K562 (cell line): ENCODE measurements at regions not wholly inside any gene's neighbourhood (a gene's known extent, or its start where the extent isn't known, plus 50 kb on each side); places are given as distances from the start of the nearest gene placed in this dataset.
A peak's percentile ranks its signal among the peaks of the same experiment; 100 is the strongest.

Experiments used
- ATAC-seq: fragments of 200-7000 bp; cut with Tn5 transposase; 3 replicates; pipeline ENCODE4 v1.9.1; 2020; ENCODE audit warnings: moderate library complexity
- BruUV-seq: library from RNA; stranded (reverse); fragments of 400-500 nt; replicated peaks from 2 replicates; lab custom pipeline; 2021; lab: Mats Ljungman, UMichigan
- CTCF ChIA-PET: fragments of 300-600 bp; formaldehyde crosslinking; extraction: SDS; loops from one replicate; lab custom pipeline; 2021; ENCODE audit warnings: low intra/inter-chr PET ratio; lab: Yijun Ruan, JAX
- POLR2A ChIA-PET: fragments of 300-600, 350-650 bp; sonication (Branson Sonifier 250); formaldehyde crosslinking; extraction: SDS; loops from one replicate; lab custom pipeline; 2021; ENCODE audit warnings: antibody characterized with exemption, inconsistent platforms; lab: Yijun Ruan, JAX
- DNase-seq, 4 experiments: peaks; one replicate each; pipeline versions ENCODE4 v3.0.0 to v3.0.0-alpha.2; 2011 to 2018; ENCODE audit warnings: low spot score in 3 of 4, mixed read lengths in 3 of 4; ENCODE audit errors: extremely low read depth in 1 of 4
- FAIRE-seq: peaks from 2 replicates; lab custom pipeline; 2011; peaks lifted over from hg19 to GRCh38; lab: Jason Lieb, UNC
- H2AFZ ChIP-seq: 2 replicates; pipeline ENCODE4 v1.6.0; 2011; ENCODE audit warnings: low read depth, low read length, control low read depth, inconsistent platforms
- H3K27ac ChIP-seq: fragments of 200-600 bp; 3 replicates; pipeline ENCODE4 v1.8.0; 2011; ENCODE audit warnings: low read depth, mild to moderate bottlenecking, control low read depth, inconsistent platforms, low read length, moderate library complexity, mixed read lengths; ENCODE audit errors: extremely low read depth
- H3K27me3 ChIP-seq, 2 experiments: fragments of 300-600 bp in 1 of 2; 2 replicates in 1 of 2; 3 replicates in 1 of 2; pipeline versions ENCODE4 v1.6.0 to v1.8.0; 2011; ENCODE audit warnings: inconsistent platforms in 2 of 2, low read length in 2 of 2, mild to moderate bottlenecking in 1 of 2, mixed read lengths in 1 of 2, moderate library complexity in 1 of 2; ENCODE audit not compliant: control insufficient read depth in 2 of 2, insufficient read depth in 2 of 2
- H3K36me3 ChIP-seq: fragments of 300-600 bp; 3 replicates; pipeline ENCODE4 v1.8.0; 2011; ENCODE audit warnings: mild to moderate bottlenecking, low read length, inconsistent platforms; ENCODE audit not compliant: control insufficient read depth, insufficient read depth
- H3K4me1 ChIP-seq, 2 experiments: fragments of 200-600 bp in 1 of 2; replicated peaks in 1 of 2; 2 replicates in 1 of 2; 3 replicates in 1 of 2; pipeline versions ENCODE4 v1.5.1 to v1.8.0; 2011; ENCODE audit warnings: inconsistent platforms in 2 of 2, low read length in 2 of 2, mild to moderate bottlenecking in 1 of 2, mixed read lengths in 1 of 2, moderate library complexity in 1 of 2; ENCODE audit not compliant: control insufficient read depth in 2 of 2, insufficient read depth in 2 of 2
- H3K4me2 ChIP-seq: 2 replicates; pipeline ENCODE4 v1.6.1; 2011; ENCODE audit warnings: low read length, control low read depth, inconsistent platforms, mixed read lengths; ENCODE audit not compliant: insufficient read depth
- H3K4me3 ChIP-seq: fragments of 200-600 bp; sonication (generic), shearing (Covaris generic); 2 replicates; pipeline ENCODE4 v1.5.1; 2016; ENCODE audit warnings: control low read depth, inconsistent platforms
- H3K79me2 ChIP-seq: fragments of 200-600 bp; 3 replicates; pipeline ENCODE4 v1.8.0; 2011; ENCODE audit warnings: low read length, inconsistent platforms; ENCODE audit not compliant: control insufficient read depth, insufficient read depth
- H3K9ac ChIP-seq, 2 experiments: 2 replicates each; pipeline versions ENCODE4 v1.6.0 to v1.6.1; 2011; ENCODE audit warnings: low read depth in 2 of 2, low read length in 2 of 2, control low read depth in 1 of 2, inconsistent platforms in 1 of 2, mild to moderate bottlenecking in 1 of 2, mixed read lengths in 1 of 2; ENCODE audit not compliant: insufficient read depth in 1 of 2
- H3K9me1 ChIP-seq: one replicate; pipeline ENCODE4 v1.6.0; 2011; ENCODE audit warnings: inconsistent platforms, mild to moderate bottlenecking, low read length, moderate library complexity; ENCODE audit not compliant: control insufficient read depth, insufficient read depth
- H3K9me3 ChIP-seq: replicated peaks from 2 replicates; pipeline ENCODE4 v1.5.1; 2011; ENCODE audit warnings: low read depth, low read length, inconsistent platforms; ENCODE audit not compliant: control insufficient read depth, insufficient read depth
- H4K20me1 ChIP-seq: replicated peaks from 2 replicates; pipeline ENCODE4 v1.6.1; 2011; ENCODE audit warnings: low read length, inconsistent platforms, mixed read lengths; ENCODE audit not compliant: control insufficient read depth, insufficient read depth
- CREM ChIP-seq: IDR thresholded peaks from 2 replicates; pipeline ENCODE4 v1.6.1; 2014; ENCODE audit warnings: antibody characterized with exemption, low read depth
- DPF2 ChIP-seq: fragments of 450-650 bp; IDR thresholded peaks from 2 replicates; pipeline ENCODE4 v1.6.1; 2016
- ELK1 ChIP-seq: sonication (generic); formaldehyde crosslinking; IDR thresholded peaks from 2 replicates; pipeline ENCODE4 v1.8.1; 2022; ENCODE audit warnings: missing genetic modification reagents
- NFE2 ChIP-seq: IDR thresholded peaks from 2 replicates; pipeline ENCODE4 v1.6.1; 2014; ENCODE audit warnings: antibody characterized with exemption, low read depth
- SMARCA4 ChIP-seq: fragments of 450-650 bp; IDR thresholded peaks from 2 replicates; pipeline ENCODE4 v1.6.1; 2016
- ZFP36 ChIP-seq: fragments of 150-350 bp; IDR thresholded peaks from 2 replicates; pipeline ENCODE4 v1.6.1; 2018; ENCODE audit warnings: low read length, low read depth; ENCODE audit not compliant: partially characterized antibody
- ZNF324 ChIP-seq: fragments of 250-450 bp; sonication (Bioruptor Pico); IDR thresholded peaks from 2 replicates; pipeline ENCODE4 v1.4.0; 2020; ENCODE audit warnings: mild to moderate bottlenecking
- ZNF551 ChIP-seq: fragments of 250-450 bp; sonication (Bioruptor Pico); IDR thresholded peaks from 2 replicates; pipeline ENCODE4 v1.5.0; 2021; ENCODE audit warnings: mild to moderate bottlenecking, moderate library complexity
- ZNF780A ChIP-seq: fragments of 250-450 bp; sonication (Bioruptor Pico); IDR thresholded peaks from 2 replicates; pipeline ENCODE4 v1.5.0; 2021; ENCODE audit warnings: mild to moderate bottlenecking
- WGBS: fragments of 100-300 bp; shearing (Covaris generic); methylation state at CpG from one replicate; pipeline ENCODE4 v1.1.6; 2016; ENCODE audit warnings: low coverage, mixed read lengths; ENCODE audit not compliant: insufficient coverage; ENCODE audit errors: missing lambda C conversion rate; 5-methylcytosine and 5-hydroxymethylcytosine counted together
- in situ Hi-C: fragments of 300-500 bp; cut with MboI; formaldehyde crosslinking; loops from 4 replicates; pipeline ENCODE4 v1.15.0; 2018; ENCODE audit warnings: inconsistent platforms, mixed read lengths
- intact Hi-C: fragments of 100-400 bp; cut with micrococcal nuclease; formaldehyde crosslinking; loops from 2 replicates; pipeline ENCODE4 v1.14.2; 2022

DNA sequence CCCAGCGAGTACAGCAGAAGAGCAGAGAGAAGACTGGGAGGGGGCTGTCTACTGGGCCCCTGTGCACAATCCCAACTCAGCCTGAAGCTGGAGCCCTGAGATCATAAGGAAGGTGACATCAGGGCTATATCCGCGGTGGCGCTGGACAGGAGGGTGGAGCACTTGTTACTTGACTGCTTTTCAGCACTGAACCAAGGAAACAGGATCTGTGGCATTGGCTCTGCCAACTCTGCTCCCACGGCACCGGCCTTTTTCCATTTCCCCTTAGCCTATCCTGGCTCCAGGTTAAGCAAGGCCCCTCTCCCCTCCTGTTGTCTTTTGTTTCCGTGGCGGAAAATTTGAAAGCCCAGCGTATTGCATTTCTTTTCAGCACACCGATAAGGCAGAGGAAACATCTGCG, 125.0 kb upstream of the IRX3 start:
- H3K4me3 ChIP-seq: no peak overlapping the region
- no peaks in the 10 kb centered on the region for H3K4me1 ChIP-seq
- no peaks in the 10 kb centered on the region for H3K9me1 ChIP-seq
- no peaks in the 10 kb centered on the region for H3K79me2 ChIP-seq
- H2AFZ ChIP-seq: no peak overlapping the region
- no peak overlapping the region for H3K4me2 ChIP-seq
- FAIRE-seq (no peak), DNase-seq (no peak), ATAC-seq (no peak)
- peaks cover 6 to 9% of the 10 kb centered on the region in 2 experiments; a peak in 3 of 5 replicates for H3K27me3 ChIP-seq
- 0% methylated on average over 11 of the region's 11 CpGs for WGBS
- TF ChIP-seq CREM: no peak
- TF ChIP-seq NFE2: no peak
- TF ChIP-seq ELK1: no peak
- TF ChIP-seq ZNF780A (CRISPR knock-in tag): no peak
- TF ChIP-seq ZNF551 (CRISPR knock-in tag): no peak
- no peak for TF ChIP-seq ZNF324
- no peak for TF ChIP-seq DPF2
- in situ Hi-C loops: no loop called here
- no peaks in the 10 kb centered on the region for H4K20me1 ChIP-seq
- no TSS peak for BruUV-seq
- H3K27ac ChIP-seq: no peak overlapping the region
- no peak overlapping the region for H3K9ac ChIP-seq
- ChIA-PET POLR2A (no interaction called here), CTCF (no interaction called here)
- no peaks in the 10 kb centered on the region for H3K36me3 ChIP-seq
- intact Hi-C loops: no loop called here
- H3K9me3 ChIP-seq: no peaks in the 10 kb centered on the region

DNA sequence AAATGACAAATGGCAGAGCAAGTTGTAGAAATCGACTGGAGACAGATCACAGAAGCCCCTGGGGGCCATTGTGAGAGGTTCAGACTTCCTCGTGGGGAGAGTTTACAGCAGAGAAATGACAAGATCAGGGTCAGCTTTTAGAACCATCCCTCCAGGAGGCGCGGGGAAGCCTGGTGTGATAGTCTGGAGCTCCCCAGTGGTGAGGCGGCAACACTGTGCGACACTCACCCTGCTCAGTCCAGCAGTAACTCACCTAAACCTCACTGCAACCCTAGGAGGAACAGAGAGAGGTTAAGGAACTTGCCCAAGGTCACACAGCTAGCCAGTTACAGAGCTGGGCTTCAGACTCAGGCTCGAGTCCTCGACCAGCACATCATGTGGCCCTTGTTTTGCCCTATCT, 123.4 kb upstream of the IRX3 start:
- peak; percentile 41; the same call in 2 of the 3 replicates for ATAC-seq
- intact Hi-C loops: no loop called here
- no peak overlapping the region for H3K4me2 ChIP-seq
- POLR2A ChIA-PET: no interaction called here
- TF ChIP-seq ZFP36 (peak; percentile 21), SMARCA4 (no peak)
- CTCF ChIA-PET: no interaction called here
- H3K9me3 ChIP-seq: no peaks in the 10 kb centered on the region
- no peak overlapping the region for H3K9ac ChIP-seq
- no peaks in the 10 kb centered on the region for H3K9me1 ChIP-seq
- H3K27me3 ChIP-seq: peaks cover 6 to 8% of the 10 kb centered on the region in 2 experiments; a peak in 3 of 5 replicates
- no peak overlapping the region for H3K27ac ChIP-seq
- no peaks in the 10 kb centered on the region for H4K20me1 ChIP-seq
- no peak for DNase-seq
- FAIRE-seq: no peak
- in situ Hi-C loops: no loop called here
- no peaks in the 10 kb centered on the region for H3K36me3 ChIP-seq
- H3K4me3 ChIP-seq: no peak overlapping the region
- no peaks in the 10 kb centered on the region for H3K4me1 ChIP-seq
- no peak overlapping the region for H2AFZ ChIP-seq
- H3K79me2 ChIP-seq: no peaks in the 10 kb centered on the region
- 0% methylated on average over 8 of the region's 8 CpGs for WGBS
- BruUV-seq: no TSS peak
